Ishikawa (cell line): ENCODE measurements at regions not wholly inside any gene's neighbourhood (a gene's known extent, or its start where the extent isn't known, plus 50 kb on each side); places are given as distances from the start of the nearest gene placed in this dataset.

ENCODE experiments used
- CEBPB ChIP-seq: IDR thresholded peaks from 2 replicates; pipeline ENCODE4 v1.6.1; 2012
- CREB1 ChIP-seq: IDR thresholded peaks from 2 replicates; pipeline ENCODE4 v1.6.1; 2012; ENCODE audit warnings: low read depth
- EGR1 ChIP-seq: IDR thresholded peaks from 2 replicates; pipeline ENCODE4 v1.6.1; 2012
- EP300 ChIP-seq: IDR thresholded peaks from 2 replicates; pipeline ENCODE4 v1.6.1; 2012; ENCODE audit warnings: borderline replicate concordance
- FOXM1 ChIP-seq: IDR thresholded peaks from 2 replicates; pipeline ENCODE4 v1.6.1; 2012; ENCODE audit warnings: low read depth, borderline replicate concordance
- MAX ChIP-seq: IDR thresholded peaks from 2 replicates; pipeline ENCODE4 v1.6.1; 2012
- NFIC ChIP-seq: IDR thresholded peaks from 2 replicates; pipeline ENCODE4 v1.6.1; 2012
- RAD21 ChIP-seq: IDR thresholded peaks from 2 replicates; pipeline ENCODE4 v1.6.1; 2012; ENCODE audit warnings: low read depth
- REST ChIP-seq: IDR thresholded peaks from 2 replicates; pipeline ENCODE4 v1.6.1; 2012; ENCODE audit warnings: low read depth, mild to moderate bottlenecking
- TAF1 ChIP-seq: IDR thresholded peaks from 2 replicates; pipeline ENCODE4 v1.6.1; 2012; ENCODE audit warnings: low read depth, mild to moderate bottlenecking
- TCF12 ChIP-seq: IDR thresholded peaks from 2 replicates; pipeline ENCODE4 v1.6.1; 2012; ENCODE audit warnings: low read depth
- TEAD4 ChIP-seq: IDR thresholded peaks from 2 replicates; pipeline ENCODE4 v1.6.1; 2012
- USF1 ChIP-seq: IDR thresholded peaks from 2 replicates; pipeline ENCODE4 v1.6.1; 2012
- YY1 ChIP-seq: IDR thresholded peaks from 2 replicates; pipeline ENCODE4 v1.6.1; 2012; ENCODE audit warnings: low read depth
- ZBTB7A ChIP-seq: IDR thresholded peaks from 2 replicates; pipeline ENCODE4 v1.6.1; 2012; ENCODE audit warnings: low read depth

GRCh38 chr6:139623372-139623771, 248.9 kb upstream of the CITED2 start:
- TF ChIP-seq EGR1 = no peak
- no peak for TF ChIP-seq CREB1
- TF ChIP-seq USF1 = no peak
- TF ChIP-seq ZBTB7A = no peak
- no peak for TF ChIP-seq EP300
- no peak for TF ChIP-seq REST
- no peak for TF ChIP-seq NFIC
- no peak for TF ChIP-seq MAX
- TF ChIP-seq CEBPB = no peak
- no peak for TF ChIP-seq TEAD4
- TF ChIP-seq YY1 = no peak
- no peak for TF ChIP-seq TAF1
- no peak for TF ChIP-seq FOXM1
- TF ChIP-seq RAD21 = no peak
- no peak for TF ChIP-seq TCF12

GRCh38 chr6:139613496-139613895, 239.0 kb upstream of the CITED2 start:
- no peak for TF ChIP-seq MAX
- no peak for TF ChIP-seq TAF1
- no peak for TF ChIP-seq FOXM1
- TF ChIP-seq NFIC = no peak
- TF ChIP-seq YY1 = no peak
- TF ChIP-seq EGR1 = no peak
- no peak for TF ChIP-seq REST
- no peak for TF ChIP-seq ZBTB7A
- no peak for TF ChIP-seq EP300
- TF ChIP-seq TEAD4 = no peak
- no peak for TF ChIP-seq USF1
- no peak for TF ChIP-seq CREB1
- TF ChIP-seq RAD21 = no peak

GRCh38 chr6:139612135-139612465, 237.7 kb upstream of the CITED2 start:
- TF ChIP-seq CEBPB (no peak), USF1 (no peak), EP300 (no peak), EGR1 (no peak), REST (no peak), RAD21 (no peak), TAF1 (no peak), CREB1 (no peak), ZBTB7A (no peak), NFIC (no peak), TEAD4 (no peak), YY1 (no peak), MAX (no peak), FOXM1 (no peak), TCF12 (no peak)

GRCh38 chr6:139611327-139612134, 237.1 kb upstream of the CITED2 start:
- TF ChIP-seq NFIC (no peak), EP300 (no peak), ZBTB7A (no peak), USF1 (no peak), REST (no peak)
